GM03348 (cell line): ENCODE measurements at regions not wholly inside any gene's neighbourhood (a gene's known extent, or its start where the extent isn't known, plus 50 kb on each side); places are given as distances from the start of the nearest gene placed in this dataset.
A peak's percentile ranks its signal among the peaks of the same experiment; 100 is the strongest.

Experiments used
- DNase-seq: peaks from one replicate; pipeline ENCODE4 v3.0.0; 2012; ENCODE audit warnings: low spot score

DNA sequence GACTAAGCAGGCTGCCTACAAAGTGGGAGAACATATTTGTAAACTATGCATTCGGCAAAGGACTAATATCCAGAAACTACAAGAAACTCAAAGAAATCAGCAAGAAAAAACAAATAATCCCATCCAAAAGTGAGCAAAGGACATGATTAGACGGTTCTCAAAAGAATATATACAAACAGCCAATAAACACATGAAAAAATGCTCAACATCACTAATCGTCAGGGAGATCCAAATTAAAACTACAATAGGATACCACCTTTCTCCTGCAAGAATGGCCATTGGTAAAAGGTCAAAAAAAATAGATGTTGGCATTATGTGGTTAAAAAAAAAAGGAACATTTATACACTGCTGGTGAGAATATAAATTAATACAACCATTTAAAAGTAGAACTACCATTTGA lies 259.6 kb upstream of the SLITRK3 start:
- no peak for DNase-seq

DNA sequence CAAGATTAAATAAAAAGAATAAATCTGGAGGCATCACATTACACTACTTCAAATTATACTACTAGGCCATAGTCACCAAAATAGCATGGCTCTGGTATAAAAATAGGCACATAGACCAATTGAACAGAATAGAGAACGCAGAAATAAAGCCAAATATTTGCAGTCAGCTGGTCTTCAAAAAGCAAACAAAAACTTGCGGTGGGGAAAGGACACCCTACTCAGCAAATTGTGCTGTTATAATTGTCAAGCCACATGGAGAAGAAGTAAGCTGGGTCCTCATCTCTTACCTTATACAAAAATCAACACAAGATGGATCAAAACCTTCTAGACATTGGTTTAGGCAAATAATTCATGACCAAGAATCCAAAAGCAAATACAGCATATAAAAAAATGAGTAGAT lies 259.2 kb upstream of the SLITRK3 start:
- DNase-seq = no peak

DNA sequence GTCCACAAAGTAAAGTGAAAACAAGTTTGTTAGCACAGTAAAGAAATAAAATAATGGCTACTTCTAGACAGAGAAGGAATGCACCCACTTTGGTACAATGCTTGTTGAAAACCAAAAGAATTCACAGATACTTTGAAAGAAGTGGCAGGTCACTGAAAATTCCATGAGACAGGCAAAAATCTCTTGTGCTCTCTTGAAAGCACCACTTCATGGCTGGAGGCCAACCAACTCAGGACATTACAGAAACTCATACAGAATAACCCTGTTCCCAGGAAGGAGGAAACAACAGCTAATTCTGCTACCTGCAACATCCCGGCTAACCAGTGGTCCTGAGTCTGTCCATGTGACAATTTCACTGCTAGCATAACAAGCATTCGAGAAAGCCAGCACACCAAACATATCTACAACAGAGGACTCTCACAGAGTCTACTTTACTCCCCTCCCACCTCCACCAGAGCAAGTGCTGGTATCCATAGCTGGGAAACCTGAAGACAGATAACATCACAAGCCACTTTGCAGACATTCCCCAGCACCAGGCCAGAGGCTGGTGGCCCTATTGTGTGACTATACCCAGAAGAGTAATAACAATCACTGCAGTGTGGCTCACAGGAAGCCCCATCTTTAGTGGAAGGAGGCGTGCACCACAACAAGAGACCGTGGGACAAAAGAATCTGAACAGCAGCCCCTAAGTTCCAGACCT lies 255.3 kb upstream of the SLITRK3 start:
- no peak for DNase-seq

DNA sequence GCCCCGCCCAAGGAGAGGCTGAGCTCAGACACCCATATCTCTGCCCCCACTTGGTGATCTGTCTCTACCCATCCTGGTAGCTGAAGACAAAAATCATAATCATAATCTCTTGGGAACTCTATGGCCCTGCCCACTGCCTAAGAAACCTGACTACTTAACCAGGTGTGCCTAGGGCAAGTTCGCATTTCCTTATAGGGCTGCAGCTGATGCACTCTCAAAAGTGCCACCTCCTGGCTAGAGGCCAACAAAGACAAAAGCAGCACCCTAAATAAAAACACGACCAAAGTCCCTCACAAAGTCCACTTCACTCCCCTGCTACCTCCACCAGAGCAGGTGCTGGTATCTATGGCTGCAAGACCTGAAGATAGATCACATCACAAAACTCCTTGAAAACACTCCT lies 250.4 kb upstream of the SLITRK3 start:
- DNase-seq = no peak

DNA sequence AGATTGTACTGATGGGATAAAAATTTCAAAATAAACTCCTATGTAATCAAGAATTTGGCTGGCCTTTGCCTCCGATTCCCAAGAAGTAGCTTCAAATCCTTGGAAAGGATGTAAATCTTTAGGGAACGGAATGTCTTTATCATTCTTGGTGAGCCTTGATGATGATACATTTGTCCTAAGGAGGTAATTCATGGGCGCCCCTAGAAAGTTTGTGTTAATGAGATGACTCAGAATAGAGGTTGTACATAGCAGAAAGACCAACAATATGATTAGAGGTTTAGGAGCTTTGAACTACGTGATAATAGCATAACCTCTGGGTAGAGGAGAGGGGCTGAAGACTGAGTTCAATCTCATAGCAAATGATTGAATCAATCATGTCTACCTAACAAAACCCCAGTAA lies 248.6 kb upstream of the SLITRK3 start:
- DNase-seq = no peak

DNA sequence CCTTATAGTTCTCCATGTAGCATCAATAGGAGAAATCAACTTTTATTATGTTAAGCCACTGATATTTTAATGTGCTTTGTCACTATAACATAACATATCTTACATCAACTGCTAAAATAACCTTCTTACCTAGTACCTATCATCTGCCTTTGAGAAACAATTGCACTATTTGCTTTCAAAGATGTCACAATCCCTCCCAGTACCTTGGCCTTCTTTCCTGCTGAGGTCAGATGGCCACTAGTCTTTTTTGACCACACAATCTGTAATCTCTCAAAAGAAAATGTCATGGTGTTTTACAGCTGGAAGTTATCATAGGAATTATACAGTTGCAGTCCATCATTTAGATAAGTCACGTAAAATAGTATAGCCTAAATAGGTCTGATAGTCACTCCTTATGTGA lies 247.5 kb upstream of the SLITRK3 start:
- DNase-seq = no peak

DNA sequence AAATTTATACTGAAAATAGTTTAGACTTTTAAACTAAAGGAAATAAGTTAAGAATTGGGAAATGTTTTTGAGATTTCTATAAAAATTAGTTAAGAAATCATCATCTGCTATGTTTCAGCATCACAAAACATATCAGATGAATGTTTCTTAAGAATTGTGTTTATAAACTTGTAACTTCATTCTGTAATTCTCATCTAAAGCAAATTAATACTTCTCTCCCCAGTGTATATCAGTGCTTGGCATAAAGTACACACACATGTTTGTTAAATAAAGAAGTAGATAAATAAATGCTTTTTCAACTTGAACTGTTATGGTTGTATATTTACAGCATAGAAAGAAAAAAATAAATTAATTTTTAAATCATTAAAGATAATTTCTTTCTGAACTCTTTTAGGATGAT lies 245.9 kb upstream of the SLITRK3 start:
- DNase-seq = no peak

DNA sequence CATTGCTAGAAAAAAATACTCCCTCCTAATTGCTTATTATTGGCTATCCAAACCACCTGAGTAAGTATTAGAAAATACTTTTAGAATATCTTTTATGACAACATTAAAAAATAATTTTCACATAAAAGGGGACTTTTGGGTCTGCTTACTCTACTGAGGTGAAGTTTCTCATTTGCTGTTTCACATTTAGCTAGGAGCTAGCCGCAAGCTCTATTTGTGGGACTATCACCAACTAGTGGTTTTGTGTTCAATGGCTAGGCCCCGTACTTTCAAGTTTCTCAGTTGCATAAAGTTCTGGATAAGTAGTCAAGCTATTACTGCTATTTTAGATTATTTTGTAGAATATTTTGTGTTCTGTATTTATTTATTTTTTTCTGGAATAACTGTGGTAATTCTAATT lies 244.2 kb upstream of the SLITRK3 start:
- no peak for DNase-seq

DNA sequence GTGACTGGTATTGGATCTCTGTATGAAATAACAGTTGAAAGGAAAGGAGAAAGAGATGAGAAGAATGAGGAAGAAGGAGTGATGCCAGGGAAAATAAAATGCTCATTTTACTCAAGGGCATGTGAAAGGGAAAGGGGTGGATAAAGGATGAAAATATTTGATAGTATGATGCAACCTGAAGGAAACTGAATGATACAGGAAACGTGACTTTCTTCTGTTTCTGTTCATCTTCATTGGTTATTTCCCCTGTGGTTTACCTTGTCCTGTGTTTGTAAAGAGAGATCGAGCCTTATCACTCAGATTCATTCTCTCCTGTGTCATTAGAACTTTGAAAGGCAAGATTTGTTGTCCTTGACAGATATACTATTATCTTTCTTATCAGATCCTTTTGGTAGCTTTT lies 243.6 kb upstream of the SLITRK3 start:
- DNase-seq = peak; percentile 4

DNA sequence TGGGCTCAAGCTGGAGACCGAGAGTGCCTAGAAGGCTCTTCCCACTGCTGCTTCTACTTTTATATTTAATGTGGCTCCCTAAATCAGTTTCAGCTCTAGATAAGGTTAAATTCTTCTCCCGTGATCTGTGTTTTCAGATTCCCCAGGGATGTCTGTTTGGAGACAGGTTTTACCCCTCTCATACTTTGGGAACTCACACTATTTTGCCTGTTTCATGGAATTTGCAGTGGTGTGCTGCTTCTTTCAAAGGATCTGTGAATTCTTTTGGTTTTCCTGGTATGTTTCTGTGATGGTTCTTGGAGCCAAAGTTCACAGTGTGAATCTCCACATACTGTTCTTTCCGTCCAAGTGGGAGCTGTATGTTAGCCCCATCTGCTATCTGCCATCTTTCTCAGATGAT lies 238.3 kb upstream of the SLITRK3 start:
- no peak for DNase-seq

DNA sequence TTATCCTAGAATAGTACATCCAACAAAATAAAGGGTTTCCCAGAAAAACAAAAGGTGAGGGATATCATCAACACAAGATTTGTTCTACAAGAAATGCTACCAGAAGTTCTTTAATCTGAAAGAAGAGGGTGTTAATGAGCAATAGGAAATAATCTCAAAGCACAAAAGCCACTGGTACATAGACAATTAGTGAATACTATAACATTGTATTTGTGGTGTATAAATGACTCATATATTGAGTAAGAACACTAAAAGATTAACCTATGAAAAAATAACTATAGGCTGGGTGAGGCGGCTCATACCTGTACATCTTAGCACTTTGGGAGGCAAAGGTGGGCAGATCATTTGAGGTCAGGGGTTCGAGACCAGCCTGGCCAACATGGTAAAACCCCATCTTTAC lies 210.2 kb upstream of the SLITRK3 start:
- DNase-seq = no peak

DNA sequence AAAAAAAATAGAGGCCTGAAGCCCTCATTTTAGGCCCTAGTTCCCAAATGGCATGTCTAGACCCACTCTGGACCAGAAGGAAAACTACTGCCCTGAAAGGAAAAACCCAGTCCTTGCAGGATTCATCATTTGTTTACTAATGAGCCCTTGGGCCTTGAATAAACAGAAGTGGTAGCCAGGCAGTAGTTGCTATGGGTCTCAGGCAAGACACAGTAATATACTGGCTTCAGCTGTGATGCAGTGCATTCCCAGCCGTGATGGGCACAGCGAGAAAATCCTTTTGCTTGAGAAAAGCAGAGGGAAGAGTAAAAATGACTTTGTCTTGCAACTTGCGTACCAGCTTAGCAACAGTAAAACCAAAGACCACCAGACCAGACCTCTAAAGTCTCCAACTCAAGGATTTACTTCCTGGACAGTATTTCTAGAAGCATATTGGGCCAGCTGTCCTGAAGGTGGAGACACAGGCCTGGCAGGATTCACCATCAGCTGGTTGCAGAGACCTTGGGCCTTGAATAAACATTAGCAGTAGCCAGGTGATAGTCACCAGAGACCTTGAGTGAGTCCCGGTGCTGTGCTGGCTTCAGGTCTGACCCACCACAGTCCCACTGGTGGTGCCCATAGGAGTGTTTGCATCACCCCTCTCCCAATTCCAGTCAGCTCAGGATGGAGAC lies 208.3 kb upstream of the SLITRK3 start:
- no peak for DNase-seq

DNA sequence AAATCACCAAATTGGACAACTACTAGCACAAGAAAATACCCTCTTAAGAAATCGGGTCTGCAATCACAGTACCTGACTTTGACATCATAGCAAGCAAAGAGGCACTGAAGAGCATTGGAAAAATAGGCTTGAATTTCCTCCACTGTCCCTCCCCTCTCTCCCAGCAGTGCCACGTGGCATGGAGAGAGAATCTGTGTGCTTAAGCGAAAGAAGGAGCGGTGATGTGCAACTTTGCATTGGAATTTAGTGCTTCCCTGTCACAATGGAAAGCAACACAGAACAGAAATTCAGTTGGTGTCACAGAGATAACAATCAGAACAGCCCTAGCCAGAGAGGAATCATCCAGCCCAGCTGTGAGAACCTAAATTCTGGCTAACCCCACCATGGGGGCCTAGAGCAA lies 207.5 kb upstream of the SLITRK3 start:
- no peak for DNase-seq

DNA sequence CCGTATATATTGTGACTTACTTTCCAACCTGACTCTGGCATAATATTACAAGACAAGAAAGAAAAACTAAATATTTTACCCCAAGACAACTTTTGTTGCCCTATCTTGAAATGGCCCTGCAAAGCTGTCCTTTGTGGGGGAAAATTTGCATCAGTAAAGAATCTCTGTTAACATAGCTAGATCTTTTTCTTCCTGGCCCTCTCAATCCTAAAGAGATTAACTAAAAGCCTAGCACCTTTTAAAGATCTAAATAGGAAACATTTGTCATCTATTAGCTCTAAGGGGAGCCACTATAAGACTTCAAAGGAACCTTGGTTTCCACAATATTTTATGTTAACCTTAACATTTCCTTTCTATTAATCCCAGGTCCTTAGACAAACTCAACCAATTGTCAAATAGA lies 199.0 kb upstream of the SLITRK3 start:
- no peak for DNase-seq

DNA sequence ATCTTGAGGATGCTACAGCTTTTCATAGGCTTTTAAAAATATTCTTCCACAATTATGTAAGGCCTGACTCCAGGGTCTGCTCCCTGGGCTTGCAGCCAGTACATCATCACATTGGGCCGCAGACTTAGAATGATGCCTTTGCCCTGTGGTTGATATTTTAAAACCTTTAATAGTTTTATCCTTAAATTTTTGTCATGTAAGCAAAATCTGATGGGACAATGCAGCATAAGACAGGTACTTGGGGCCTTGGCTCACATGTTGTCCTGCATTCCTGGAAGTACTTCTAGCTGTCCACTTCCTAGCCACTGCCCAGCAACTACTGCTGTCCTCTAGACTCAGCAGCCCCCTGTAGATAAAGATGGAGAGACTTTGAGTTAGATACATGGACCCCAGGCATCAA lies 197.3 kb upstream of the SLITRK3 start:
- no peak for DNase-seq

DNA sequence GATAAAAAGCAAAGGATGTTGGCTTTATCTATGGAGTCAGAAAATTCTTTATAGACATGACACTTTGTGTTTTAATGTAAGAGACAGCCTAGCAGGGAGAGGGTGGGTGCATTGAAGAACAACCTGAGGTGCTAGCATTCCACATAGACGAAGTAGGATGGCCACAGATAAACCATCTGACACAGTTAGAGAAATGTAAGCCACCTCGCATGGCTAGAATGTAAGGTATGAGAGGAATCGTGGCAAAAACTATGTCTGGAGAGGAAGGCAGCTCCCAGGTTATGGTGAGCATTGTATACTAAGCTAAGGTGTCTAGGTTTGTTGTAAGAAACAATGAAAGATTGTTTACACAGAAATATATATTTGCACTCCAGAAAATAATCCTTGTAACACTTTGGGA lies 194.0 kb upstream of the SLITRK3 start:
- no peak for DNase-seq

DNA sequence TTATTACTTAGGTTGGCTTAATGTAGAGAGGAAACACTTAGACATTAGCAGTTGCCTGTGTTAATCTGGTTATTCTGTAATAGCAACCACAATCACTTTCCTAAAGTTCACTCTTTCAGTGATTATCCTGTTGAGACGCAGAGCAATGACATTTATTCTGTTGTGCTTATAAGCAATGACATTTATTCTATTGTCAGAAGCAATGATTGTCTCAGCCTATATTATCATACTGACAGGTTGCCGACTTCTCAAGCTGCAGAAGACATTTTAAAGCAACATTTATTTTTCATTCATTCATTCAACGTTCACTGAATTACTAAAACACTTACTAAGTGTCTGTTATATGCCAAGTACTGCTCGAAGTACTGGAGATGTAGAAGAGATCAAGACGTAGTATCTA lies 193.5 kb upstream of the SLITRK3 start:
- no peak for DNase-seq

DNA sequence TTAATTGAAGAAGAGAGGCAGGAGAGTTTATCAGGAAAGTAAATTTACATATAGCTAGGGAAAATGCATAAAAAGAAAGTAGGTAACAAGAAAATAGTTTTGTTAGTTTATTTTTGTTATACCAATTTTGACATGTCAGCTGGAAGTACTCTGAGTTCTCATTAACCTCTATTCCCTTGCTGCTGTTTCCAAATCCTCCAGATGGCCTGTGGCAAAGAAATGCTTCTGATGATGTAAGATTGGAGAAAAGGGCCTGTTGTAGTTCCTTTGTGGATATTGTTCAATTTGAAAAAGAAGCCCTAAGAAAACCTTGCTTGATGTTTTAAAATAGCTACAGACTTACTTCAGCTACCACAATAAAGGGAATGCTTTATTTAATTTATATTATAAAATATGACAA lies 192.9 kb upstream of the SLITRK3 start:
- DNase-seq = no peak

DNA sequence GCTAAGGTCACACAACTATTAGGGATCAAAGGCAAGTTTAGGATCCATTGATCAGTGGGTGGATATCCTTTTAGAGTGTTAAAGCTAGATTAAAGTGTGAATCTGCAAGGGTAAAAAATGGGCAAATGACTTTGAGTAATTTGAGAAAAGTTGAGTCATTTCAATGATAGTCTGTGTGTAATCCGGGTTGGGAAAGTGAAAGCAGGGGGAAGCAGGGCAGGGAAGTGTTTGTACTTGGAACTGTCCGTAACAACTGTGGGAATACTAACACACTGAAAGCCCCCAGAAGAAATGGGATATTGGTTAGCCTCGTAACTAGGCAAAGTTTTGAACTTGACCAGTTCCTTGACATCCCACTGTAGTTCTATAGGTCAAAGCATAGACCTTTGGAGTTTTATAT lies 187.2 kb upstream of the SLITRK3 start:
- DNase-seq = no peak

DNA sequence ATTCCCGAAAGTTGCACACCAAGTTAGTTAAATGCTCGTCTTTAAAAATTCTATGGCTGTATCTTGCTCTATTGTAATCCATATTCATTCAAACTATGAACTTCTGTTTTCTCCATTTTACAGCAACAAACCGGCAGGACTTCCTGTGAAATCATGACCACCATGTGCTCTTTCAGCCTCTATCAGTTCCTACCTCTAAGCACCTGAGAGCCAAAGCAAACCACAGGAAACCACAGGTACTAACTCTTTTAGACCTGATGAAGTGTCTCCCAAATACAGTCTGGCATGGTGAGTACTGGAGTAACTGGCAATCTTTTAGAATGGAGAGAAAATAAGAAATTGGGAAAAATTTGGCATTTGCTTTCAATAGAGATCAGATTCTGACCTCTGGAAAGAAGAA lies 186.5 kb upstream of the SLITRK3 start:
- DNase-seq = no peak

DNA sequence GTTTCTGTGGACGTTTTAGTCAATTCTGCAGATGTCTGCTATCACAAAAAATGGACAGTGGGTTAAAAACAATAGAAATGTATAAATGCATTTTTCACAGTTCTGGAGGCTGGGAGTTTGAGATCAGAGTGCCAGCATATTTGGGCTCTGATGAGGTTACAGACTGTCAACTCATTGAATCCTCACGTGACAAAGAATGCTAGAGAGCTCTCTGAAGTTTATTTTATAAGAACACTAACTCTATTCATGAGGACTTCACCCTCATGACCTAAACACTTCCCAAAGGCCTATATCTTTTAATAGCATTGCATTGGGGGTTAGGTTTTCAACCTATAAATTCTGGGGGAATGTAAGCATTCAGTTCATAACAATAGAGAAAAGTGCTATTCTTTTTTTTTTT lies 182.6 kb upstream of the SLITRK3 start:
- no peak for DNase-seq

DNA sequence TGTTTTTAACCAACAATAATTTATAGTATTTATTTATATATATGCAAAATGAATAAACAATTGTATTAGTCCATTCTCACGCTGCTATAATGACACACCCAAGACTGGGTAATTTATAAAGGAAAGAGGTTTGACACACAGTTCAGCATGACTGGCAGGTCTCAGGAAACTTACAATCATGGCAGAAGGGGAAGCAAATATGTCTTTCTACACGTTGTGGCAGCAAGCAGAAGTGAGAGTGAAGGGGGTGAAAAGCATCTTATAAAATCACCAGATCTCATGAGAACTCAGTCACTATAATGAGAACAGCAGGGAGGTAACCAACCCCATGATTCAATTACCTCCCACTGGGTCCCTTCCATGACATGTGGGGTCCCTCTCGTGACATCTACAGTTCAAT lies 162.8 kb upstream of the SLITRK3 start:
- DNase-seq = no peak

DNA sequence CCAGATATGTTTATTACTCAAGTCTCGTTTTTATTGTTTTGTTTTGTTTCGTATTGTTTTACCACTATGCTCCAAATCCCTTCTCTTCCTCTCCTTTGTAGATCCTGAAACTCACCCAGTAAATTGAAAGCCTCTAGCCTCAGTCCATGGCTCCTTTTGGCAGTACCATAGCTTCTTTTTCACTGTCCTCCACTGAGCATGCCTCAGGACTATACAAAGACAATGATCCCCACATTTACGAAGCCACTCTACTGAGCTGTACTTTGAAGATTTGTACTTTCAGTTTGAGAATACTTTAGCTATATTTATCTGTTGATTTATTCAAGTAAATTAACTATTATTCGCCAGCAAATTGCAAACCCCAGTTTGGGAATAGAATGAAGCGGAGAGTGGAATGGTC lies 159.1 kb upstream of the SLITRK3 start:
- no peak for DNase-seq

DNA sequence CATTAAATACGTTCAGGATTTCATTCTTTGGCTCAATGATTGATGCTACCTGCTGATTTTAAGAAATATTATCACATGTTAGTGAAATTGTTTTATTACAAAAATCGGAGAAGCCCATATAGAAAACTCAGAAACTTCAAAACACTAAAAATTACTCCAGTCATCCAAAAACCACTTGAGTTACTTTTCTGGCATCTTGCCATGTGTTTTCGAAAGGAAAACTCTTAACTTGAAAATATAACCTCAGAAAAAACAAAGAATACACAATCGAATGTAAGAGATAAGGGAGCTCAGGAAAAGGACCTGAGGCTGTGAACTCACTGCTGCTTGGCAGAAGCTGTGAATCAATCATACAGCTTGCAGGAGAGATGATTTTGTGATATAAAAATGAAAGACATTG lies 151.3 kb upstream of the SLITRK3 start:
- DNase-seq = no peak
